ENCODE measurements at regions not wholly inside any gene's neighbourhood (a gene's known extent, or its start where the extent isn't known, plus 50 kb on each side); places are given as distances from the start of the nearest gene placed in this dataset.
A peak's percentile ranks its signal among the peaks of the same experiment; 100 is the strongest.

- DNase-seq = no peak
Measured at GRCh38 chr1:81428998-81429397, 371.7 kb upstream of the ADGRL2 start.

- DNase-seq = no peak
Measured at GRCh38 chr1:81424816-81425215, 375.9 kb upstream of the ADGRL2 start.

- no peak for DNase-seq
Measured at GRCh38 chr1:81424061-81424460, 376.7 kb upstream of the ADGRL2 start.

GRCh38 chr1:81420760-81421159, 380.0 kb upstream of the ADGRL2 start:
- no peak for DNase-seq

GRCh38 chr1:81414488-81415015, 386.2 kb upstream of the ADGRL2 start:
- DNase-seq = peak; percentile 5

- DNase-seq = no peak
Measured at GRCh38 chr1:81412954-81413353, 387.8 kb upstream of the ADGRL2 start.

GRCh38 chr1:81410941-81411340, 389.8 kb upstream of the ADGRL2 start:
- DNase-seq = no peak

GRCh38 chr1:81410351-81410750, 390.4 kb upstream of the ADGRL2 start:
- DNase-seq = no peak

GRCh38 chr1:81409780-81410274, 390.9 kb upstream of the ADGRL2 start:
- no peak for DNase-seq

- no peak for DNase-seq
Measured at GRCh38 chr1:81409262-81409661, 391.5 kb upstream of the ADGRL2 start.

- no peak for DNase-seq
Measured at GRCh38 chr1:81408419-81408818, 392.3 kb upstream of the ADGRL2 start.

GRCh38 chr1:81407000-81407821, 393.5 kb upstream of the ADGRL2 start:
- peak; percentile 3 for DNase-seq

- no peak for DNase-seq
Measured at GRCh38 chr1:81406292-81406999, 394.3 kb upstream of the ADGRL2 start.

GRCh38 chr1:81398041-81398440, 402.7 kb upstream of the ADGRL2 start:
- DNase-seq = no peak

GRCh38 chr1:81392526-81393226, 408.1 kb upstream of the ADGRL2 start:
- no peak for DNase-seq

- DNase-seq = no peak
Measured at GRCh38 chr1:81391125-81391828, 409.5 kb upstream of the ADGRL2 start.

GRCh38 chr1:81388435-81388834, 412.3 kb upstream of the ADGRL2 start:
- no peak for DNase-seq

- DNase-seq = no peak
Measured at GRCh38 chr1:81387446-81387845, 413.3 kb upstream of the ADGRL2 start.

GRCh38 chr1:81382561-81382960, 418.2 kb upstream of the ADGRL2 start:
- DNase-seq = no peak

GRCh38 chr1:81381881-81382280, 418.9 kb upstream of the ADGRL2 start:
- DNase-seq = no peak

GRCh38 chr1:81380436-81380835, 420.3 kb upstream of the ADGRL2 start:
- DNase-seq = no peak

- no peak for DNase-seq
Measured at GRCh38 chr1:81379430-81379829, 421.3 kb upstream of the ADGRL2 start.

GRCh38 chr1:81377406-81377805, 423.3 kb upstream of the ADGRL2 start:
- no peak for DNase-seq
